H9 (cell line): ENCODE measurements at regions not wholly inside any gene's neighbourhood (a gene's known extent, or its start where the extent isn't known, plus 50 kb on each side); places are given as distances from the start of the nearest gene placed in this dataset.

Source experiments
- DNase-seq: peaks from one replicate; pipeline ENCODE4 v3.0.0-alpha.2; 2017
- H2AFZ ChIP-seq: one replicate; pipeline ENCODE4 v1.6.1; 2013; ENCODE audit warnings: mild to moderate bottlenecking, low read length, control low read depth, moderate library complexity
- H2AK5ac ChIP-seq: 2 replicates; pipeline ENCODE4 v1.6.1; 2013; ENCODE audit warnings: low read length, control low read depth, mixed read lengths; ENCODE audit not compliant: insufficient read length
- H2BK120ac ChIP-seq: one replicate; pipeline ENCODE4 v1.6.1; 2013; ENCODE audit warnings: low read depth, mild to moderate bottlenecking, low read length, control low read depth, inconsistent platforms; ENCODE audit not compliant: poor library complexity, severe bottlenecking
- H2BK12ac ChIP-seq: 2 replicates; pipeline ENCODE4 v1.6.1; 2013; ENCODE audit warnings: low read length, control low read depth, mixed read lengths, low read depth; ENCODE audit not compliant: insufficient read length
- H2BK15ac ChIP-seq: 2 replicates; pipeline ENCODE4 v1.6.1; 2013; ENCODE audit warnings: low read depth, low read length, control low read depth
- H2BK20ac ChIP-seq: one replicate; pipeline ENCODE4 v1.6.1; 2013; ENCODE audit warnings: low read depth, mild to moderate bottlenecking, low read length, control low read depth, inconsistent platforms; ENCODE audit not compliant: poor library complexity, severe bottlenecking
- H2BK5ac ChIP-seq: 2 replicates; pipeline ENCODE4 v1.6.1; 2013; ENCODE audit warnings: low read length, control low read depth, mixed read lengths; ENCODE audit not compliant: insufficient read length
- H3K14ac ChIP-seq: 2 replicates; pipeline ENCODE4 v1.6.1; 2013; ENCODE audit warnings: low read length, control low read depth; ENCODE audit not compliant: insufficient read depth
- H3K18ac ChIP-seq: 2 replicates; pipeline ENCODE4 v1.6.1; 2013; ENCODE audit warnings: low read depth, mild to moderate bottlenecking, mixed read lengths, low read length, control low read depth; ENCODE audit not compliant: insufficient read length
- H3K23ac ChIP-seq: 2 replicates; pipeline ENCODE4 v1.6.1; 2013; ENCODE audit warnings: low read length, control low read depth, mixed read lengths, low read depth; ENCODE audit not compliant: insufficient read length
- H3K23me2 ChIP-seq: 2 replicates; pipeline ENCODE4 v1.6.1; 2013; ENCODE audit warnings: low read depth, mild to moderate bottlenecking, mixed read lengths, low read length, control low read depth; ENCODE audit not compliant: insufficient read length, poor library complexity, severe bottlenecking
- H3K27ac ChIP-seq: 2 replicates; pipeline ENCODE4 v1.5.1; 2013; ENCODE audit warnings: low read length, control low read depth, mixed read lengths, low read depth; ENCODE audit not compliant: insufficient read length
- H3K27me3 ChIP-seq: 2 replicates; pipeline ENCODE4 v1.6.1; 2013; ENCODE audit warnings: low read length, control low read depth, inconsistent platforms; ENCODE audit not compliant: insufficient read depth
- H3K4ac ChIP-seq: 2 replicates; pipeline ENCODE4 v1.6.1; 2013; ENCODE audit warnings: low read depth, mild to moderate bottlenecking, control low read depth, inconsistent platforms, low read length, moderate library complexity
- H3K4me1 ChIP-seq: 2 replicates; pipeline ENCODE4 v1.6.1; 2013; ENCODE audit warnings: low read length, control low read depth, inconsistent platforms; ENCODE audit not compliant: insufficient read depth
- H3K4me2 ChIP-seq: 2 replicates; pipeline ENCODE4 v1.6.1; 2013; ENCODE audit warnings: low read length, control low read depth, mixed read lengths; ENCODE audit not compliant: insufficient read length, insufficient read depth
- H3K56ac ChIP-seq: 2 replicates; pipeline ENCODE4 v1.6.1; 2013; ENCODE audit warnings: low read depth, mild to moderate bottlenecking, mixed read lengths, low read length, control low read depth; ENCODE audit not compliant: insufficient read length
- H3K79me1 ChIP-seq: 2 replicates; pipeline ENCODE4 v1.6.1; 2013; ENCODE audit warnings: low read depth, mild to moderate bottlenecking, moderate library complexity, low read length, control low read depth, inconsistent platforms; ENCODE audit not compliant: insufficient read depth, poor library complexity, severe bottlenecking
- H3K79me2 ChIP-seq: 2 replicates; pipeline ENCODE4 v1.6.1; 2013; ENCODE audit warnings: low read length, control low read depth, inconsistent platforms; ENCODE audit not compliant: insufficient read depth
- H3K9ac ChIP-seq: 2 replicates; pipeline ENCODE4 v1.6.1; 2013; ENCODE audit warnings: low read length, control low read depth, mixed read lengths; ENCODE audit not compliant: insufficient read length; ENCODE audit errors: extremely low read depth
- H3K9me3 ChIP-seq: one replicate; pipeline ENCODE4 v1.6.1; 2013; ENCODE audit warnings: low read depth, low read length, inconsistent platforms; ENCODE audit not compliant: control insufficient read depth
- H3T11ph ChIP-seq: one replicate; pipeline ENCODE4 v1.6.1; 2013; ENCODE audit warnings: mild to moderate bottlenecking, low read length, control low read depth, inconsistent platforms
- H4K20me1 ChIP-seq: one replicate; pipeline ENCODE4 v1.6.1; 2013; ENCODE audit not compliant: control insufficient read depth, insufficient read length, insufficient read depth
- H4K5ac ChIP-seq: 2 replicates; pipeline ENCODE4 v1.6.1; 2013; ENCODE audit warnings: low read depth, mild to moderate bottlenecking, mixed read lengths, low read length, control low read depth; ENCODE audit not compliant: insufficient read length
- H4K8ac ChIP-seq: replicated peaks from 2 replicates; pipeline ENCODE4 v1.6.1; 2013; ENCODE audit warnings: low read length, control low read depth, mixed read lengths, low read depth; ENCODE audit not compliant: insufficient read length
- H4K91ac ChIP-seq: 2 replicates; pipeline ENCODE4 v1.6.1; 2013; ENCODE audit warnings: low read depth, mild to moderate bottlenecking, moderate library complexity, mixed read lengths, low read length, control low read depth; ENCODE audit not compliant: insufficient read length
- H3K27ac Mint-ChIP-seq, 3 experiments: 2 replicates in 2 of 3; 3 replicates in 1 of 3; pipeline ENCODE4 v1.8.0; 2020 to 2021; ENCODE audit warnings: mixed read lengths in 3 of 3, mild to moderate bottlenecking in 1 of 3, moderate library complexity in 1 of 3
- H3K27me3 Mint-ChIP-seq: 2 replicates; pipeline ENCODE4 v1.8.0; 2021; ENCODE audit warnings: low read depth, mild to moderate bottlenecking, moderate library complexity, mixed read lengths
- H3K36me3 Mint-ChIP-seq, 3 experiments: 2 replicates in 2 of 3; 3 replicates in 1 of 3; pipeline ENCODE4 v1.8.0; 2020 to 2021; ENCODE audit warnings: low read depth in 3 of 3, mixed read lengths in 3 of 3; ENCODE audit not compliant: insufficient read depth in 1 of 3
- H3K4me1 Mint-ChIP-seq, 2 experiments: 2 replicates each; pipeline ENCODE4 v1.8.0; 2020; ENCODE audit warnings: mixed read lengths in 2 of 2
- H3K4me3 Mint-ChIP-seq, 2 experiments: 2 replicates in 1 of 2; 3 replicates in 1 of 2; pipeline ENCODE4 v1.8.0; 2020 to 2021; ENCODE audit warnings: mild to moderate bottlenecking in 2 of 2, mixed read lengths in 2 of 2, moderate library complexity in 1 of 2
- H3K9me3 Mint-ChIP-seq, 2 experiments: 2 replicates in 1 of 2; 3 replicates in 1 of 2; pipeline ENCODE4 v1.8.0; 2020; ENCODE audit warnings: mild to moderate bottlenecking in 2 of 2, mixed read lengths in 2 of 2, moderate library complexity in 1 of 2
- CTCF ChIP-seq: fragments of 200-600 bp; sonication (generic); conservative IDR thresholded peaks from 3 replicates; pipeline ENCODE4 v1.8.0; 2021; ENCODE audit warnings: antibody characterized with exemption, mild to moderate bottlenecking
- WGBS: extraction: QIAGEN DNeasy Blood & Tissue Kit; methylation state at CpG from one replicate; pipeline ENCODE4 v1.1.7; 2013; ENCODE audit warnings: missing lambda C conversion rate, low lambda C conversion rate, mixed read lengths; ENCODE audit not compliant: insufficient read length; ENCODE audit errors: extremely low coverage; 5-methylcytosine and 5-hydroxymethylcytosine counted together

GRCh38 chr10:23534761-23535160 is 95.9 kb downstream of the OTUD1 start:
- Histone ChIP-seq H3K27ac (no peak overlapping the region), H2BK5ac (no peak overlapping the region)
- H3K27me3 Mint-ChIP-seq = no peaks in the 10 kb centered on the region; the same call in 1 of the 2 replicates

More at GRCh38 chr10:23534761-23535160, 95.9 kb downstream of the OTUD1 start:
- Histone ChIP-seq H4K91ac (no peak overlapping the region), H3K14ac (no peak overlapping the region), H2AK5ac (no peak overlapping the region), H4K20me1 (no peaks in the 10 kb centered on the region), H3K56ac (no peak overlapping the region), H2BK20ac (no peak overlapping the region), H3K23me2 (no peaks in the 10 kb centered on the region), H3K27me3 (no peaks in the 10 kb centered on the region), H3K9ac (no peak overlapping the region), H4K8ac (no peak overlapping the region), H3K79me2 (no peaks in the 10 kb centered on the region), H3K79me1 (no peaks in the 10 kb centered on the region), H2BK120ac (no peak overlapping the region), H4K5ac (no peak overlapping the region), H3K9me3 (no peaks in the 10 kb centered on the region), H3K4me2 (no peak overlapping the region), H3T11ph (no peak overlapping the region), H3K23ac (no peak overlapping the region), H2BK15ac (no peak overlapping the region), H2BK12ac (no peak overlapping the region), H3K4ac (no peak overlapping the region), H3K18ac (no peak overlapping the region), H2AFZ (no peak overlapping the region), H3K4me1 (no peaks in the 10 kb centered on the region)
- no peaks in the 10 kb centered on the region for H3K9me3 Mint-ChIP-seq
- H3K4me3 Mint-ChIP-seq = no peak overlapping the region
- DNase-seq = no peak
- no peaks in the 10 kb centered on the region for H3K36me3 Mint-ChIP-seq
- WGBS = no CpG with 5 or more reads among the region's 1 CpG
- no peak for TF ChIP-seq CTCF
- H3K27ac Mint-ChIP-seq = no peak overlapping the region
- H3K4me1 Mint-ChIP-seq = no peaks in the 10 kb centered on the region
